Kidney (tissue), 13 donors: ENCODE measurements at regions not wholly inside any gene's neighbourhood (a gene's known extent, or its start where the extent isn't known, plus 50 kb on each side); places are given as distances from the start of the nearest gene placed in this dataset.

Experiments
- DNase-seq, 5 donors: peaks; one replicate each; pipeline ENCODE4 v3.0.0-alpha.2; 2013 to 2020
- FAIRE-seq: peaks from 2 replicates; lab custom pipeline; 2012; peaks lifted over from hg19 to GRCh38; lab: Jason Lieb, UNC
- H3K27ac ChIP-seq, 2 donors: one replicate each; pipeline ENCODE4 v1.7.0; 2013; ENCODE audit warnings: low read depth in 2 of 2, low read length in 2 of 2, inconsistent platforms in 1 of 2
- H3K27me3 ChIP-seq: one replicate; pipeline ENCODE4 v1.7.1; 2013; ENCODE audit warnings: low read length, inconsistent platforms; ENCODE audit not compliant: control insufficient read depth, insufficient read depth
- H3K36me3 ChIP-seq, 3 donors: one replicate each; pipeline versions ENCODE4 v1.7.0 to v1.7.1; 2013; ENCODE audit warnings: low read length in 3 of 3, control low read depth in 1 of 3, inconsistent platforms in 1 of 3; ENCODE audit not compliant: insufficient read depth in 3 of 3, control insufficient read depth in 2 of 3
- H3K4me1 ChIP-seq, 3 donors: one replicate each; pipeline versions ENCODE4 v1.7.0 to v1.7.1; 2013; ENCODE audit warnings: low read length in 3 of 3, inconsistent platforms in 1 of 3, low read depth in 1 of 3; ENCODE audit not compliant: control insufficient read depth in 2 of 3, insufficient read depth in 2 of 3
- H3K4me3 ChIP-seq, 3 donors: one replicate each; pipeline versions ENCODE4 v1.7.0 to v1.8.1; 2013; ENCODE audit warnings: low read length in 3 of 3, control low read depth in 1 of 3, inconsistent platforms in 1 of 3
- H3K9ac ChIP-seq, 3 donors: one replicate each; pipeline versions ENCODE4 v1.7.0 to v1.7.1; 2013; ENCODE audit warnings: low read length in 3 of 3, control low read depth in 1 of 3, inconsistent platforms in 1 of 3
- H3K9me3 ChIP-seq, 3 donors: one replicate each; pipeline versions ENCODE4 v1.7.0 to v1.7.1; 2013; ENCODE audit warnings: low read length in 3 of 3, control low read depth in 1 of 3, inconsistent platforms in 1 of 3; ENCODE audit not compliant: control insufficient read depth in 2 of 3, insufficient read depth in 1 of 3
- CTCF ChIP-seq: IDR thresholded peaks from 3 replicates; pipeline ENCODE4 v1.5.1; 2012; ENCODE audit warnings: mild to moderate bottlenecking, moderate library complexity, borderline replicate concordance; ENCODE audit not compliant: insufficient read depth; ENCODE audit errors: extremely low read depth
- intact Hi-C: fragments of 100-400 bp; cut with DNase I; formaldehyde crosslinking; loops from one replicate; pipeline ENCODE4 v1.11.1; 2022
- donor health status: control.
- donor health status: control.
- donor health status: control.
- donor health status: control.
- donor health status: control.
- donor health status: DM: yes; HTN: yes; CAD: no.
- donor health status: Normal renal cell carcinoma (clear cell type).

DNA sequence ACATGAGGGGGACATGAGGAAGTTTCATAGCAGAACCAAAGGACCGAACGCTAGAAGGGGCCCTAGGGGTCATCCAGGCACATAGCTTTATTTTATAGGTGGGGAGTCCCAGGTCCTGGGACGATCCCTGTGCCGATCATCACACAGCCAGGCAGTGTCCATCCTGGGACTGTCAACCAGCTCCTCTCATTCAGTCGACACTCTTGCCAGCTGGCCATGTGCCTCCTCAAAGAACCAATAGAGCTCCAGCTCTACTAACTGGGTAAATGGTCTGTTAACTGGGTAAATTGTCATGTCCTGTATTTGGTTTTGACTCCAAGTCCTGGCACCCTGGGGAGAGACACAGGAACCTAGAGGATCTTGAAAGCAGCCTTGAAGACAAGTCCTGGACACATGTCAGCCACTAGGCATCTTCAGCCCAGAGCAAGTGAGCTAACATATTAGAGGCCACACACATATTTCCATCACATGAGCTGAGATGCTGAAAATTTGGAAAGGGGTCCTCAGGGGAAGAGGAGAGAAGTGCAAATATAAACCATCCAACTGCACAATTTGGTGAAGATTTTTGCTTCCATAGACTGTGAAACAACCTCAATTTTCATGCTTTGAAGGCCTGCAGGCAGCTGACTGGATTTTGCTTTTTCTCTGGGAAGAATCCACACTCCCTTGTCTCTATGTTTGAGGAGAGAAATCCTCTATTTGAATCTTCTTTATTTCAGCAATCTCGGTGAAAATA lies 361.1 kb upstream of the SLC14A2 start:
- DNase-seq (no peak), FAIRE-seq (no peak)
- TF ChIP-seq CTCF, result no peak
- no peak overlapping the region for H3K4me3 ChIP-seq
- H3K27me3 ChIP-seq, result no peaks in the 10 kb centered on the region
- no peaks in the 10 kb centered on the region for H3K36me3 ChIP-seq
- H3K27ac ChIP-seq, result no peak overlapping the region
- no peaks in the 10 kb centered on the region for H3K9me3 ChIP-seq
- no peaks in the 10 kb centered on the region for H3K4me1 ChIP-seq
- intact Hi-C loops, result no loop called here
- no peak overlapping the region for H3K9ac ChIP-seq

DNA sequence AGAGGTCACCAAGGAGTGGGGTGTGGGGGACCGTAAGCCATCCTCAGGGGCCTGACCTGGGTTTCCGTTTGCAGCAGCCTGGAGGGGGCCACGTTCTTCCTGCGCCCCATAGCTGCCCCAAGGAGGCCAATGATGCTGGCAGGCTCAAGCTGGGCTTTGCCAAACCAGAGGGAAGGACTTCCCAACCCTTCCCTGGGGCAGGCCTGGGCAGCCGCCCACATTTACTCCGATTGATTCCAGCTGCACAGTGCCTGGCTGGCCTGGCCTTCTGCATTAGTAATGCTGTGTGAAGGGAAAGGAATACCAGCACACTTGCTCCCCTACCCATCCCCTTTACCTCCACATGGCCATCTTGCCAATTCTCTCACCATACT lies 360.6 kb upstream of the SLC14A2 start:
- Histone ChIP-seq H3K36me3 (no peaks in the 10 kb centered on the region), H3K27ac (no peak overlapping the region), H3K4me1 (no peaks in the 10 kb centered on the region), H3K9me3 (no peaks in the 10 kb centered on the region), H3K27me3 (no peaks in the 10 kb centered on the region), H3K4me3 (no peak overlapping the region), H3K9ac (no peak overlapping the region)
- DNase-seq (peak in 1 of 5 donors; percentile 76), FAIRE-seq (no peak)
- intact Hi-C loops, result no loop called here
- no peak for TF ChIP-seq CTCF

DNA sequence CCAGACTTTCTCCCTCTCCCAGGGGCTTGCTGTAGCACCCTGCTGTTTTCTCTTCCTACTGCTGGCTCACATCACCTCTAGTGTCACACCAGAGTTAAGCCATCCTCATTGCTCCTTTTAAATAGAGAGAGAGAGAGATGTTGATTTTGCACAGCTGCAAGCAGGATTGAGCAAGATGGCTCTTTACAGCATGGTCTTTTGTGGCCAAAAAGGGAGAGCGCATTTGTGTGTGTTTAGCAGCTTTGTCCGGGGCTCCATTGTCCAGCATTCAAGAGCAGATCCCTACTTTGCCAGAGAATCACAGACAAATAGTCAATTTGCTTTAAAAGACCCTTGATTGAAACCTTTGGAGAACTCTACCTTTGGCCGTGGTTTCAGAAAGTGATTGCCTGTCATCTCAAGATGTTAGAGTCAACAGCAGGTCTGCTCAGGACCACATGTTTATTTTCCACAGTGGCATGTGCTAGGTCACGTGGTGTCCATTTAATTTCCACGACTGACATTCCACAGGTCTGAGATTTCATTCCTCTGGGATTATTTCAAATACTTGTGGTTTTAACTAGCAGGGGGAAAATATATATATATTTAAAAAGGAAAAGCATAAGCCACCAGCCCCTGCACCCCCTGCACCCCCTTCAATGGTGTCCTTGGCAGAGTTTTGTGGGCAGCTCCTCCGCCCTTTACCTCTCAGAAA lies 359.9 kb upstream of the SLC14A2 start:
- no peaks in the 10 kb centered on the region for H3K9me3 ChIP-seq
- no peak overlapping the region for H3K27ac ChIP-seq
- no peak overlapping the region for H3K4me3 ChIP-seq
- DNase-seq (peak in 2 of 5 donors; percentile 31 to 65), FAIRE-seq (no peak)
- no peak overlapping the region for H3K9ac ChIP-seq
- H3K4me1 ChIP-seq, result no peaks in the 10 kb centered on the region
- TF ChIP-seq CTCF, result no peak
- intact Hi-C loops, result no loop called here
- no peaks in the 10 kb centered on the region for H3K27me3 ChIP-seq
- no peaks in the 10 kb centered on the region for H3K36me3 ChIP-seq
